ENCODE measurements at regions not wholly inside any gene's neighbourhood (a gene's known extent, or its start where the extent isn't known, plus 50 kb on each side); places are given as distances from the start of the nearest gene placed in this dataset.
"Not testable (repeated sequence)": the region's sequence is repeated elsewhere in the genome, so short reads cannot be mapped to it uniquely, and the experiment has no call there.

DNA sequence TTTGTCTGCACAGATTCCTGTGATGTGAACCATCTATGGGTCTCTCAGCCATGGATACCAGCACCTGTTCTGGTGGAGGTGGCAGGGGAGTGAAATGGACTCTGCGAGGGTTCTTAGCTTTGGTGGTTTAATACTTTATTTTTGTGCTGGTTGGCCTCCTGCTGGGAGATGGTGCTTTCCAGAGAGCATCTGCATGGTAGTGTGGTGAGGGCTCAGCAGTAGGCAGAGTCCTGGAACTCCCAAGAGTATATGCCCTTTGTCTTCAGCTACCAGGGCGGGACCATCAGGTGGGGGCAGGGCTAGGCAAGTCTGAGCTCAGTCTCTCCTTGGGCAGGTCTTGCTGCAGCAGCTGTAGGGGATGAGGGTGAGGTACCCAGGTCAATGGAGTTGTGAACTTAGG lies 97.5 kb upstream of the TRIM2 start:
- not testable (repeated sequence) for DNase-seq (ENCODE audit: low spot score)

- DNase-seq (ENCODE audit: low spot score): no peak
Observed at GRCh38 chr4:153107246-153107645, 97.0 kb upstream of the TRIM2 start.

DNA sequence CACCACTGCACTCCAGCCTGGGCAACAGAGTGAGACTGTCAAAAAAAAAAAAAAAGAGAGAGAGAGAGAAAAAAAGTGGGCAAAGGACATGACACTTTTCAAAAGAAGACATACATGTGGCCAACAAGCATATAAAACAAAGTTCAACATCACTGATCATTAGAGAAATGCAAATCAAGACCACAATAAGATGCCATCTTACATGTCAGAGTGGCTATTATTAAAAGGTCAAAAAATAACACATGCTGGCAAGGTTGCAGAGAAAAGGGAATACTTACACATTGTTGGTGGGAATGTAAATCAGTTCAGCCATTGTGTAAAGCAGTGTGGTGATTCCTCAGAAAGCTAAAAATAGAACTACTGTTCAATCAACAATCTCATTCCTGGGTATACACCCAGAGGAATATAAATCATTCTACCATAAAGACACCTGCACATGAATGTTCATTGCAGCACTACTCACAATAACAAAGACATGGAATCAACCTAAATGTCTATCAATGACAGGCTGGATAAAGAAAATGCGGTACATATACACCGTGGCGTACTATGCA lies 94.9 kb upstream of the TRIM2 start:
- DNase-seq (ENCODE audit: low spot score): no peak

GRCh38 chr4:153110739-153111138 lies 93.5 kb upstream of the TRIM2 start:
- DNase-seq (ENCODE audit: low spot score): no peak

- DNase-seq (ENCODE audit: low spot score): no peak
Observed at GRCh38 chr4:153111426-153112040, 92.7 kb upstream of the TRIM2 start.

DNA sequence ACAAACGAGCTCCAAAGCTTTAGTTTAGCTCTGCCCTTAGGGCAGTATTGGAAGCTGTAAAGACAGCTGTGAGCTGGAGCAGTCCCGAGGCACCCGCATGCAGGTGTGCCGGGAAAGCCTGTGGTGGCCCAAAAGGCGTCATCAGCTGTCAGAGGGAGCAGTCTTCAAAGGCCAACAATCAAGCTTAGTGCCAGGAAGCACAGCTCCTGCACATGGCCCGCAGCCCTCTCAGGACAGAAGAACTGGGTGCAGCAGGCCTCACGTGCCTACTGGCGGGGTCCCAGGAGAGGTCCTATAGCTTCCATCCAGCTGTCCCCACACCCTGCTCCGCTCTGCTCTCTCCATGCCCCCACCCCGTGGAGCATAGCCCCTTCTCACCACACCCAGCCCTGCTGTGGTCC lies 92.2 kb upstream of the TRIM2 start:
- no peak for DNase-seq (ENCODE audit: low spot score)

GRCh38 chr4:153113061-153113837 lies 91.0 kb upstream of the TRIM2 start:
- DNase-seq (ENCODE audit: low spot score): no peak

DNA sequence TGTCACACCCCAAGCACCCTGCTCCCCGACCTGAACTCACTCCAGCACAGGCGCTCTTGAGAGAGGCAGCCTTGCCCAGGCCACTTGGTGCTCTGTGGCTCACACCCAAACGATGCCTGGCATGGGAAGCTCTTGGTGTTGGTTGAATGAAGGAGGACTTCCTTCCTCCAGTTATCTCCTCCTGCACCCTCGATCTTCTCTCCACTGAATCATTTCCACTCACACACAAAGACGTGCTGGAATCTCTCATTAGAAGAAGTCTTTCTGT lies 90.5 kb upstream of the TRIM2 start:
- DNase-seq (ENCODE audit: low spot score): no peak

DNA sequence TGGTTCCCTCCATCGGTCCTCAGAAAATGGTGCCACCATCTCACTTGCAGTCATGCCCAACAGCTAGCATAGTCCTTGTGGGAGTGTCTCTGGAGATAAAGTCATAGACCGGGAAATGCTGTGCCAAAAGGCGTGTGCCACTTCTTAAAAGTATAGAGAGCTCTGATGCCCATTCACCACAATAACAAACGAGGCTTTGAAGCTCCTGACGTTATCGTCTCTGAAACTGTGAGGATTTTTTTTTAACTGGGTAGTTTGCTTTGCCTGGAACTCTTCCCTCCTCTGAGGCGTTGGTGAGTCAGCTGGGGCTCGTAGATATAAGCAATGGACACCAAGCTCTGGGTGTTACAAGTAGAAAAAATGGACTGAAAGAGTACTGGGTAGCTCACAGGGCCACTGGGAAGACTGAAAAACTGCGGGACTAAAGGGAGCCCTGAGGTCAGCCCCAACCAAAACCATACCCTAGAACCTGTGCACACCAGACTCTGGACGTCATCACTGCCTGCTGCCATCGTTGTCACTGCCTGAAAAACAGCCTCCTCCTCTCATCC lies 89.4 kb upstream of the TRIM2 start:
- peak; percentile 79 for DNase-seq (ENCODE audit: low spot score)

DNA sequence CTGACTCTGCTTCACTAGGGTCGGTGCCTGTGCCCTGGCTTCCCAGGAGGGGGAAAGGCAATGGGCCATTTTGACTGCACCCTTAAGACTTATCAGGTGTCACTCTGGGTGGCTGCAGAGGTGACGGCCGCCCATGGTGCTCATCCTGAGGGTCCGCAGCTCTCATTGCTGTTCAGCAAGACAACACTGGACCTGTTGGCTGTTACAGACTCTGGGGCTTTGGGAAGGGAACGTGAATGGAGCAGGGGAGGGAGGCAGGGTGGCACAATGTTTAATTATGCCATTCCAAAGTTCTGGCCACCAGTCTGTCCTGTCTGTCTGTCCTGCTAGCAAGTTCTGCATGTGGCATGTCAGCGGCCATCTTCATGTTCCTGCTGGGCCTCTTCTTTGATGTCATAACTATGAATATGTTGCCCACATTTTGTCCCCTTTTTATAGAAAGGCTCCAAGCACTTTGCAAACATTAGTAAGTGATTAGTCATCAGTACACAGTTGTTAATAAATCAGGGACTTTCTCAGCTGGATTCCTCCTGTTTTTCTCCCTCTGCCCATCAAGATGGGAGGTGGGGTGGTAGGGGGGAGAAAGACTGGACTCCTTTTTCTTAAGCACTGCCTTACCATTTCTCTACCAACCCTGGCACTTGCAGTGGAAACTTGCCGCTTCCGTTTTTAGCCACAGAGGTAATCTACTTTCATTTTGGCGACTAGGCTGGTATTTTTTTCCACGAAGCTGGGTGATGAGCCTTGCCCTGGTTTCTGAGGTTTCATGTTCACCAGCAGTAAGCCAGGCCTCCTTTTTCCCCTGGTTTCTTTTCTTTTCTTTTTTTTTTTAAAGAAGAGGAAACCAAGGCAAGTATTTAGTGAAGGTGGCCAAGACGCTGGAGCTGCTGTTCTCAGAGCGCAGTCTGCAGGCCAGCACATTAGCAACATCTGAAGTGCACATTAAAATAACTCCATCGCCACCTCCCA lies 88.6 kb upstream of the TRIM2 start:
- peak; percentile 81 for DNase-seq (ENCODE audit: low spot score)

GRCh38 chr4:153116291-153116680 lies 88.0 kb upstream of the TRIM2 start:
- DNase-seq (ENCODE audit: low spot score): no peak

- no peak for DNase-seq (ENCODE audit: low spot score)
Observed at GRCh38 chr4:153116801-153117200, 87.4 kb upstream of the TRIM2 start.

DNA sequence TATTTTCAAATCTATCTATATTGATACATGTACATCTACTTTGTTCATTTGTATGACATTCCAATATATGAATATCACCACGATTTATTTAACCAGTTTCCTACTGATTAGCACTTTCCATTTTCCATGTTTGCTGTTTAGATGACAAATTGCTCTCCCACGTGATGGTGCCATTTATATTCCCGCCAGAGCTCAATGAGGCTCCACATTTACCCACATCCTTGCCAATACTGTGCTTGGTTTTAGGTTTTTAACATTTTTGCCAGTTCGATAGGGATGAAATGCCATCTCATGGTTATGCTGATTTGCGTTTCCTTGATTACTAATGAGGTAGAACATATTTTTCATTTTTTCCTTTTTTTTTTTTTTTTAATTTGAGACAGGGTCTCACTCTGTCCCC lies 86.7 kb upstream of the TRIM2 start:
- no peak for DNase-seq (ENCODE audit: low spot score)

GRCh38 chr4:153119626-153120025 lies 84.6 kb upstream of the TRIM2 start:
- no peak for DNase-seq (ENCODE audit: low spot score)

- no peak for DNase-seq (ENCODE audit: low spot score)
Observed at GRCh38 chr4:153120235-153120634, 84.0 kb upstream of the TRIM2 start.

DNA sequence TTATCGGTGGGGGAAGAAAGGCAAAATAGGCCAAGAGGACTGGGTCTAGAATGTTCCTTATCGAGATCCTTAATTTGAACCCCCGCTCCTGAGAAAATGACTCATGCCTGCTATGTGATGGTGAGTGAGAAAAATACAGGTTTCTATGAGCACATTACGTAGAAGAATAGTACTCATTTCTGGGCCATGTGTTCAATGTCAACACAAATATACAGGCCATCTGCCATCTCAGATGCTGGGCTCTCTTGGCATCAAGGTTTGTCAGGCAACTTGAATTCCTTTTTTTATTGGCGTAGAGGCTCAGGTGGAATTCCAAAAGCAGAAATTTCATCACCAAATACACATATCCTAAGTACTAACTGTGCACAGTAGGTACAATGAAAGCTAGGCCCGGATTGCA lies 81.4 kb upstream of the TRIM2 start:
- no peak for DNase-seq (ENCODE audit: low spot score)

- DNase-seq (ENCODE audit: low spot score): no peak
Observed at GRCh38 chr4:153126137-153126536, 78.1 kb upstream of the TRIM2 start.

GRCh38 chr4:153127760-153128494 lies 76.3 kb upstream of the TRIM2 start:
- DNase-seq (ENCODE audit: low spot score): peak; percentile 82

- no peak for DNase-seq (ENCODE audit: low spot score)
Observed at GRCh38 chr4:153131596-153131995, 72.6 kb upstream of the TRIM2 start.

DNA sequence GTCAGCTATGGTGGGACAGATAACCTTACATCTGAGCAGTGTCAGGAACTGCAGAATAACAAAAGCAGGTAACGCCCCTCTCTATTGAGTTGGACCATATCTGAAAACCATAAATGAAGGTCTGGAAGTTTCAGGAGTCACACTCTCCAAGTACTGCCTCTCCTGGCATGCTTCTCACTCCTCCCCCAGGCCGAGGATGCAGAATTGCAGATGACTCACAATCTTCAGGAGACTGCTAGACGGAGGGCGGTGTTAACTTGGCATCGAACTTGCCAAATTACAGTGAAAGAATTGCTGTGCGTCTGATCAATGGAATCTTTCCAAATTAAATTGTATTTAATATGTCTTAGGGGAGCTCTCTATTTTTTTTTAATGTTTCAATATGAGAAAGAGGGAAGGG lies 67.1 kb upstream of the TRIM2 start:
- peak; percentile 34 for DNase-seq (ENCODE audit: low spot score)
